Parathyroid adenoma (tissue), 2 donors: ENCODE measurements at regions not wholly inside any gene's neighbourhood (a gene's known extent, or its start where the extent isn't known, plus 50 kb on each side); places are given as distances from the start of the nearest gene placed in this dataset.

Source experiments
- H2AFZ ChIP-seq: fragments of 300-600 bp; sonication (generic); one replicate; pipeline ENCODE4 v1.7.0; 2017; ENCODE audit warnings: antibody characterized with exemption, mild to moderate bottlenecking
- H3K27ac ChIP-seq: fragments of 300-600 bp; sonication (generic); one replicate; pipeline ENCODE4 v1.7.0; 2017
- H3K27me3 ChIP-seq: fragments of 300-600 bp; sonication (generic); one replicate; pipeline ENCODE4 v1.7.0; 2017; ENCODE audit warnings: low read length; ENCODE audit not compliant: control insufficient read depth, insufficient read depth
- H3K36me3 ChIP-seq: fragments of 300-600 bp; sonication (generic); one replicate; pipeline ENCODE4 v1.7.0; 2017; ENCODE audit warnings: low read length; ENCODE audit not compliant: control insufficient read depth, insufficient read depth
- H3K4me1 ChIP-seq: fragments of 300-600 bp; sonication (generic); one replicate; pipeline ENCODE4 v1.7.0; 2017; ENCODE audit warnings: control low read depth
- H3K4me2 ChIP-seq: fragments of 300-600 bp; sonication (generic); one replicate; pipeline ENCODE4 v1.7.0; 2017; ENCODE audit warnings: low read length
- H3K4me3 ChIP-seq: fragments of 300-600 bp; sonication (generic); one replicate; pipeline ENCODE4 v1.7.0; 2017; ENCODE audit warnings: low read depth, low read length
- H3K79me2 ChIP-seq: fragments of 300-600 bp; sonication (generic); one replicate; pipeline ENCODE4 v1.7.0; 2017; ENCODE audit warnings: control low read depth
- H3K9ac ChIP-seq: fragments of 300-600 bp; sonication (generic); one replicate; pipeline ENCODE4 v1.7.0; 2017; ENCODE audit warnings: mild to moderate bottlenecking
- H3K9me3 ChIP-seq: fragments of 300-600 bp; sonication (generic); one replicate; pipeline ENCODE4 v1.7.0; 2017; ENCODE audit warnings: low read length; ENCODE audit not compliant: control insufficient read depth
- TF ChIP-seq, protein P1 (sequence below): fragments of 300-600 bp; sonication (generic); IDR thresholded peaks from one replicate; pipeline ENCODE4 v1.7.0; 2017; ENCODE audit warnings: antibody characterized with exemption, mild to moderate bottlenecking
- donor health status: primary hyperparathyroidism.

DNA sequence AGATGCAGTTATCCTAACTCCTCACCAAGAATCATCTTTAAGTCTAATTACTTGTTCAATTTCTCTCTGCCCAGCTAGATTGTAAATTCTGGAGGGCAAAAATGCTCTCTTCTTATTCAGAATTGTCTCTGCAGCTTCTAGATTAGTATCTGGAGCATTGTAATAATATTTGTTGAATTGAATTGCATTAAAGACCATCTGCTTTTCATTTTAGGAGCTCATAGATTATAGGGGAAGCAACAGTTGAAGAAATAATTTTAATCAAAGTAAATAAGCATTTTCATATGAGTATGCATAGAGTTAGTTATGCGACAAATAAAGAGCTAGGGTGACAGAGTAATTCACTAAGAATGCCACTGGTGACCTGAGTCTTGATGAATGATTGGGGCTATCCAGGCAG lies 222.8 kb downstream of the SPRY2 start:
- Histone ChIP-seq H2AFZ (no peak overlapping the region), H3K79me2 (no peaks in the 10 kb centered on the region), H3K4me3 (no peak overlapping the region), H3K9ac (no peak overlapping the region), H3K27ac (no peak overlapping the region), H3K27me3 (no peaks in the 10 kb centered on the region), H3K4me2 (no peak overlapping the region), H3K36me3 (no peaks in the 10 kb centered on the region), H3K9me3 (no peaks in the 10 kb centered on the region), H3K4me1 (no peaks in the 10 kb centered on the region)
- TF ChIP-seq, protein P1, sequence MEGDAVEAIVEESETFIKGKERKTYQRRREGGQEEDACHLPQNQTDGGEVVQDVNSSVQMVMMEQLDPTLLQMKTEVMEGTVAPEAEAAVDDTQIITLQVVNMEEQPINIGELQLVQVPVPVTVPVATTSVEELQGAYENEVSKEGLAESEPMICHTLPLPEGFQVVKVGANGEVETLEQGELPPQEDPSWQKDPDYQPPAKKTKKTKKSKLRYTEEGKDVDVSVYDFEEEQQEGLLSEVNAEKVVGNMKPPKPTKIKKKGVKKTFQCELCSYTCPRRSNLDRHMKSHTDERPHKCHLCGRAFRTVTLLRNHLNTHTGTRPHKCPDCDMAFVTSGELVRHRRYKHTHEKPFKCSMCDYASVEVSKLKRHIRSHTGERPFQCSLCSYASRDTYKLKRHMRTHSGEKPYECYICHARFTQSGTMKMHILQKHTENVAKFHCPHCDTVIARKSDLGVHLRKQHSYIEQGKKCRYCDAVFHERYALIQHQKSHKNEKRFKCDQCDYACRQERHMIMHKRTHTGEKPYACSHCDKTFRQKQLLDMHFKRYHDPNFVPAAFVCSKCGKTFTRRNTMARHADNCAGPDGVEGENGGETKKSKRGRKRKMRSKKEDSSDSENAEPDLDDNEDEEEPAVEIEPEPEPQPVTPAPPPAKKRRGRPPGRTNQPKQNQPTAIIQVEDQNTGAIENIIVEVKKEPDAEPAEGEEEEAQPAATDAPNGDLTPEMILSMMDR, result no peak

DNA sequence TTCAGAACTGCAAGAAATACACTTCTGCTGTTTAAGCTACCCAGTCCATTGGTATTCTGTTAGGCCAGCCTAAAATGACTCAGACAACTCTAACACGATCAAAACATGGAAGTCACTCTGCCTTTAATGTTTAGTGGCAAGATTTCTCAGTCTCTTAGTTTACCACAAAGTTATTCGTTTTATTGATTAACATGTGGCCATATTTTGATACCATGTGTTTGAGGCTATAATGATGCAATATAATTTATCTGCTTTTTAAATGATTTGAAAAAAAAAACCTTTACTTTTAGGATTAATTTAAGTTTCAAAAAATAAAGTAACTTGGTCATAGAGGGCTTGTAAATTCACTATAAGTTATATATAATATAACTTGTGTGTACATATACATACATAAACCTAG lies 223.4 kb downstream of the SPRY2 start:
- H3K4me1 ChIP-seq, result no peaks in the 10 kb centered on the region
- no peaks in the 10 kb centered on the region for H3K27me3 ChIP-seq
- H3K4me2 ChIP-seq, result no peak overlapping the region
- H3K36me3 ChIP-seq, result no peaks in the 10 kb centered on the region
- no peak overlapping the region for H3K4me3 ChIP-seq
- H3K79me2 ChIP-seq, result no peaks in the 10 kb centered on the region
- H3K9me3 ChIP-seq, result no peaks in the 10 kb centered on the region
- no peak overlapping the region for H2AFZ ChIP-seq
- TF ChIP-seq, protein P1, result no peak
- H3K9ac ChIP-seq, result no peak overlapping the region
- no peak overlapping the region for H3K27ac ChIP-seq

DNA sequence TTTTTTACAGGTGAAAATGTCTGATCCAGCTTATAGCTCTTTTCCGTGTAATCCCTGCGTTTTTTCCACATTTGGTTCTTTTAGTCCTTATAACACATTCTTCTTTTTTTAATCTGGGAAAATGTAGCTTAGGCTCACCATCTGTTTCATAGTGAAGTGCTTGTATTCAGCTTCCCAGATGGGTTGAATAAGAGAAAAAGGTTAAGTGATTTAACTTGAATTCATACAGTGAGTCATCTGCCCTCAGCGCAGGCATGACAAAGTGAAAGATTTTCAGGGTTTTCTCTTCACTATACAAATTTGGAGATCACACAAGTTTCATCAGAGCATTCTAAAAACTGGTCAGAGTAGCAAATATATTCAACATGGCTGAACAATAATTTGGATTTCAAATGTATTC lies 224.8 kb downstream of the SPRY2 start:
- Histone ChIP-seq H3K27ac (no peak overlapping the region), H3K9me3 (no peaks in the 10 kb centered on the region), H3K9ac (no peak overlapping the region), H2AFZ (no peak overlapping the region), H3K36me3 (no peaks in the 10 kb centered on the region), H3K4me2 (no peak overlapping the region), H3K79me2 (no peaks in the 10 kb centered on the region), H3K27me3 (no peaks in the 10 kb centered on the region), H3K4me1 (no peaks in the 10 kb centered on the region), H3K4me3 (no peak overlapping the region)
- TF ChIP-seq, protein P1, result no peak

DNA sequence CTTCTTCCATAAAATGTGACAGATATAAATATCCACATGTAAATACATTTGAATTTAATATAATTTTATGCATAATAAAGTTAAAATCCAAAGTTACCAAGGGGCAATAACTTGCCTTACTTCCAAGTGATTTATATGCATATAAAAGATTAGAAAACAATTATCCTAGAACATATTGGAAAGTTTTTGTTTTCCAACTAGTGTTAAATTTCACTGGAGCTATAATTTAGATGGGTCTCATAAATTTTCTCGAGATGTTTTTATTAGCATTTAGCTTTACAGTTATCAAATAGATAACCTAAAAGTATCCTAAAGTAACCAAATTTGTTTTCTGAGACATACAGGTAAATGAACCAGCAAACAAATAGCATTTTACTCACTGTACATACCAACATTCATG lies 225.3 kb downstream of the SPRY2 start:
- Histone ChIP-seq H3K36me3 (no peaks in the 10 kb centered on the region), H2AFZ (no peak overlapping the region), H3K4me2 (no peak overlapping the region), H3K79me2 (no peaks in the 10 kb centered on the region), H3K27ac (no peak overlapping the region), H3K4me3 (no peak overlapping the region), H3K9me3 (no peaks in the 10 kb centered on the region), H3K27me3 (no peaks in the 10 kb centered on the region), H3K9ac (no peak overlapping the region), H3K4me1 (no peaks in the 10 kb centered on the region)
- TF ChIP-seq, protein P1, result no peak

DNA sequence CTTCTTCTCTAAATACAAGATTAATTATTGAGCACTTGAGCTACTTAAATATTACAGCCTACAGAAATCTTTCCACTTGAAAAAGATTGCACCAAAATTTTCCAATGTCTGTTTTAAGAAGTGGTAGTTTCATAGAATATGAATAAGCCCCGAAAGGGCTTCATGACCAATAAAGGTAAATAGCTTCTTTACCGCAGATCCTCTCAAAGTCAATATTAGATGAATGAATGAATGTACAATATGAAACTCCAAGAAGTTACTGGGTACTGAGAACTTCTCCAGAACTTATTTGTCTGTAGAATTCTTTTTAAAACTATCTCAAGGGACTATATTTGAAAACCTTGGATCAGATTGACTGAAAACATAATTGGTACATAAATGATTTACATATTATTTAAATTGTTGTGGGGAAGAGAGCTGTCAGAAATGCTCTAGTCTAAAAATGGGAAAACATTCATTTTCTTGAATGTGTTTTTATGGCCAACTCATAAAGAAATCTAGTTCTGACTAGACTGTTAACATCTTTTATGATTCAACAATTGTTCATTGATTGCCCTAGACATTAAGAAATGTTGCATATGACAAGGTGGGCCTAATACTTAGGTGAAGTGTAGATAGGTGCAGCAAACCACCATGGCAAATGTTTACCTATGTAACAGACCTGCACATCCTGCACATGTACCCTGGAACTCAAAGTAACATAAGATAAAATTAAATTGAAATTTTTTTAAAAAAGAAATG lies 227.0 kb downstream of the SPRY2 start:
- Histone ChIP-seq H3K36me3 (no peaks in the 10 kb centered on the region), H3K9ac (no peak overlapping the region), H3K27me3 (no peaks in the 10 kb centered on the region), H3K9me3 (no peaks in the 10 kb centered on the region), H3K4me1 (no peaks in the 10 kb centered on the region), H2AFZ (no peak overlapping the region), H3K4me2 (no peak overlapping the region), H3K4me3 (no peak overlapping the region), H3K27ac (no peak overlapping the region), H3K79me2 (no peaks in the 10 kb centered on the region)
- TF ChIP-seq, protein P1, result no peak
